ENCODE measurements at regions not wholly inside any gene's neighbourhood (a gene's known extent, or its start where the extent isn't known, plus 50 kb on each side); places are given as distances from the start of the nearest gene placed in this dataset.

GRCh38 chr13:76638882-76639281, 247.3 kb downstream of the KCTD12 start:
- POLR2A ChIA-PET: no interaction called here
- intact Hi-C loops (cut with micrococcal nuclease) (no loop called here), dilution Hi-C loops (cut with MboI; ENCODE audit: extremely low pct_ligation_motif_present, low sequenced_read_pairs) (no loop called here)
- Histone ChIP-seq H3K9ac (replicated peaks; ENCODE audit: extremely low read depth, insufficient read depth, low read length) (no peak overlapping the region), H3K79me2 (ENCODE audit: control insufficient read depth, insufficient read depth, low read length) (no peaks in the 10 kb centered on the region), H3K4me2 (ENCODE audit: insufficient read depth, low read length) (no peak overlapping the region), H4K20me1 (replicated peaks; ENCODE audit: control insufficient read depth, extremely low read depth, insufficient read depth, low read length) (no peaks in the 10 kb centered on the region), H2AFZ (ENCODE audit: low read depth, low read length) (no peak overlapping the region), H3K4me3 (replicated peaks in 1 of 3; ENCODE audit: insufficient read depth in 1 of 3, low read depth in 1 of 3, low read length in 3 of 3) (no peak overlapping the region), H3K36me3 (ENCODE audit: control insufficient read depth in 2 of 2, extremely low read depth in 1 of 2, insufficient read depth in 2 of 2, low read length in 2 of 2) (no peaks in the 10 kb centered on the region), H3K4me1 (ENCODE audit: control insufficient read depth, extremely low read depth, insufficient read depth, low read length) (peaks cover 6% of the 10 kb centered on the region), H3K27me3 (ENCODE audit: control insufficient read depth in 2 of 2, insufficient read depth in 2 of 2, low read length in 2 of 2) (no peaks in the 10 kb centered on the region), H3K9me3 (replicated peaks; ENCODE audit: control insufficient read depth, insufficient read depth, low read length) (no peaks in the 10 kb centered on the region), H3K9me1 (replicated peaks; ENCODE audit: control insufficient read depth, extremely low read depth, insufficient read depth, low read length) (no peaks in the 10 kb centered on the region), H3K27ac (ENCODE audit: insufficient read depth, low read depth, low read length) (no peak overlapping the region)
- no peak for TF ChIP-seq EZH2 (IDR thresholded peaks at IDR 0.05; ENCODE audit: borderline replicate concordance, low read depth, low read length, severe bottlenecking)
- TF ChIP-seq GATA2 (IDR thresholded peaks at IDR 0.05; ENCODE audit: insufficient read depth, insufficient read length, low read depth, low read length): no peak
- TF ChIP-seq POLR2AphosphoS5 (IDR thresholded peaks at IDR 0.05; ENCODE audit: insufficient read depth, low read depth, low read length): no peak
- no peak for TF ChIP-seq MYC (IDR thresholded peaks at IDR 0.05; ENCODE audit: low read depth, low read length)
- no peak for TF ChIP-seq JUN (IDR thresholded peaks at IDR 0.05; ENCODE audit: borderline replicate concordance, insufficient read depth, insufficient read length, low read depth)
- TF ChIP-seq POLR2A (IDR thresholded peaks at IDR 0.05; ENCODE audit: low read depth, low read length): no peak
- no peak for TF ChIP-seq MAX (IDR thresholded peaks at IDR 0.05; ENCODE audit: insufficient read depth, insufficient read length)
- TF ChIP-seq FOS (IDR thresholded peaks at IDR 0.05; ENCODE audit: borderline replicate concordance, insufficient read depth, low read length): no peak
- no peak for TF ChIP-seq CTCF (IDR thresholded peaks at IDR 0.05; ENCODE audit: extremely low read depth in 1 of 2, insufficient read depth in 1 of 2, low read depth in 1 of 2, low read length in 2 of 2)
- no peak for FAIRE-seq
- CTCF ChIA-PET: no interaction called here
- no TSS peak for BruUV-seq (replicated peaks)
- DNase-seq (ENCODE audit: low read depth, low spot score): no peak

All from endothelial cell of umbilical vein (primary cell).